OCI-LY7 (cell line): ENCODE measurements at regions not wholly inside any gene's neighbourhood (a gene's known extent, or its start where the extent isn't known, plus 50 kb on each side); places are given as distances from the start of the nearest gene placed in this dataset.
"Not testable (repeated sequence)": the region's sequence is repeated elsewhere in the genome, so short reads cannot be mapped to it uniquely, and the experiment has no call there.

Source experiments
- CTCF ChIP-seq: fragments of 200-600 bp; sonication (generic); conservative IDR thresholded peaks from 2 replicates; pipeline ENCODE4 v1.5.1; 2014; ENCODE audit warnings: mild to moderate bottlenecking, antibody characterized with exemption, low read length, moderate library complexity, mixed read lengths
- EZH2phosphoT487 ChIP-seq: fragments of 200-600 bp; sonication (generic); IDR thresholded peaks from 2 replicates; pipeline ENCODE4 v1.6.1; 2018; ENCODE audit warnings: low read depth, borderline replicate concordance, mild to moderate bottlenecking, mixed run types, antibody characterized with exemption, low read length, moderate library complexity, mixed read lengths

GRCh38 chr20:30508382-30508781 lies 749.1 kb upstream of the DEFB115 start:
- TF ChIP-seq CTCF, EZH2phosphoT487: not testable (repeated sequence)
